GM23338 (cell line): ENCODE measurements at regions not wholly inside any gene's neighbourhood (a gene's known extent, or its start where the extent isn't known, plus 50 kb on each side); places are given as distances from the start of the nearest gene placed in this dataset.

Experiments used
- ATAC-seq: fragments of 200-7000 bp; cut with Tn5 transposase; 3 replicates; pipeline ENCODE4 v1.9.1; 2020
- DNase-seq: peaks from one replicate; pipeline ENCODE4 v3.0.0-alpha.2; 2015; ENCODE audit warnings: low spot score
- H2AFZ ChIP-seq: fragments of 200-600 bp; sonication (generic); 2 replicates; pipeline ENCODE4 v1.8.0; 2016; ENCODE audit warnings: antibody characterized with exemption, mild to moderate bottlenecking, moderate library complexity
- H3F3A ChIP-seq: fragments of 200-600 bp; sonication (generic); replicated peaks from 2 replicates; pipeline ENCODE4 v1.8.0; 2017; ENCODE audit warnings: antibody characterized with exemption, mixed run types, low read depth
- H3K27ac ChIP-seq: fragments of 200-600 bp; sonication (generic); 2 replicates; pipeline ENCODE4 v1.6.1; 2016; ENCODE audit warnings: low read depth
- H3K27me3 ChIP-seq: fragments of 200-600 bp; sonication (generic); 2 replicates; pipeline ENCODE4 v1.8.0; 2016; ENCODE audit warnings: mild to moderate bottlenecking, mixed run types, moderate library complexity; ENCODE audit not compliant: insufficient read depth
- H3K36me3 ChIP-seq: fragments of 200-600 bp; sonication (generic); 2 replicates; pipeline ENCODE4 v1.8.0; 2016; ENCODE audit warnings: mild to moderate bottlenecking; ENCODE audit not compliant: insufficient read depth
- H3K4me1 ChIP-seq: fragments of 200-600 bp; sonication (generic); 2 replicates; pipeline ENCODE4 v1.8.0; 2016; ENCODE audit warnings: mild to moderate bottlenecking, moderate library complexity; ENCODE audit not compliant: insufficient read depth
- H3K4me2 ChIP-seq: fragments of 200-600 bp; sonication (generic); 2 replicates; pipeline ENCODE4 v1.7.1; 2017; ENCODE audit warnings: mixed run types
- H3K4me3 ChIP-seq: fragments of 200-600 bp; sonication (generic); 2 replicates; pipeline ENCODE4 v1.6.1; 2016; ENCODE audit warnings: mixed run types
- H3K79me2 ChIP-seq: fragments of 200-600 bp; sonication (generic); replicated peaks from 2 replicates; pipeline ENCODE4 v1.8.0; 2017; ENCODE audit warnings: mild to moderate bottlenecking; ENCODE audit not compliant: insufficient read depth
- H3K9me2 ChIP-seq: fragments of 200-600 bp; sonication (generic); 2 replicates; pipeline ENCODE4 v1.8.0; 2017; ENCODE audit not compliant: insufficient read depth
- H4K20me1 ChIP-seq: fragments of 200-600 bp; sonication (generic); replicated peaks from 2 replicates; pipeline ENCODE4 v1.8.0; 2017; ENCODE audit warnings: mild to moderate bottlenecking; ENCODE audit not compliant: insufficient read depth
- H3K27ac Mint-ChIP-seq: 2 replicates; pipeline ENCODE4 v1.8.0; 2020; ENCODE audit warnings: inconsistent platforms, mild to moderate bottlenecking, moderate library complexity, mixed read lengths
- H3K27me3 Mint-ChIP-seq: 3 replicates; pipeline ENCODE4 v1.8.0; 2022; ENCODE audit warnings: low read depth, mild to moderate bottlenecking, moderate library complexity, mixed read lengths, inconsistent platforms; ENCODE audit not compliant: insufficient read depth, poor library complexity
- H3K36me3 Mint-ChIP-seq: 3 replicates; pipeline ENCODE4 v1.8.0; 2021; ENCODE audit warnings: low read depth, mild to moderate bottlenecking, inconsistent platforms, moderate library complexity, mixed read lengths
- H3K4me1 Mint-ChIP-seq: 3 replicates; pipeline ENCODE4 v1.8.0; 2020; ENCODE audit warnings: mild to moderate bottlenecking, inconsistent platforms, mixed read lengths
- H3K4me3 Mint-ChIP-seq: 3 replicates; pipeline ENCODE4 v1.8.0; 2021; ENCODE audit warnings: moderate library complexity, mild to moderate bottlenecking, inconsistent platforms, mixed read lengths
- H3K9me3 Mint-ChIP-seq: 3 replicates; pipeline ENCODE4 v1.8.0; 2020; ENCODE audit warnings: moderate library complexity, mild to moderate bottlenecking, inconsistent platforms, mixed read lengths
- CREB1 ChIP-seq: fragments of 250-450 bp; sonication (Bioruptor Pico); IDR thresholded peaks from 2 replicates; pipeline ENCODE4 v1.5.0; 2020; ENCODE audit warnings: low read depth, mild to moderate bottlenecking, moderate library complexity
- EZH2 ChIP-seq: fragments of 200-600 bp; sonication (generic); IDR thresholded peaks from one replicate; pipeline ENCODE4 v1.8.0; 2017; ENCODE audit warnings: antibody characterized with exemption, mild to moderate bottlenecking, low read depth; ENCODE audit not compliant: unreplicated experiment
- EZH2phosphoT487 ChIP-seq: fragments of 200-600 bp; sonication (generic); IDR thresholded peaks from one replicate; pipeline ENCODE4 v1.8.1; 2018; ENCODE audit warnings: antibody characterized with exemption; ENCODE audit not compliant: unreplicated experiment
- JUNB ChIP-seq: IDR thresholded peaks from one replicate; pipeline ENCODE4 v1.6.1; 2016; ENCODE audit warnings: antibody characterized with exemption; ENCODE audit not compliant: unreplicated experiment
- NANOG ChIP-seq: IDR thresholded peaks from 2 replicates; pipeline ENCODE4 v1.6.1; 2016; ENCODE audit warnings: antibody characterized with exemption, borderline replicate concordance
- POLR2AphosphoS5 ChIP-seq: IDR thresholded peaks from 2 replicates; pipeline ENCODE4 v1.6.1; 2016; ENCODE audit warnings: antibody characterized with exemption, low read depth
- REST ChIP-seq: IDR thresholded peaks from one replicate; pipeline ENCODE4 v1.6.1; 2018; ENCODE audit warnings: antibody characterized with exemption; ENCODE audit not compliant: unreplicated experiment
- STAT1 ChIP-seq: IDR thresholded peaks from one replicate; pipeline ENCODE4 v1.6.1; 2016; ENCODE audit warnings: antibody characterized with exemption; ENCODE audit not compliant: unreplicated experiment
- ZNF114 ChIP-seq: fragments of 250-450 bp; sonication (Bioruptor Pico); IDR thresholded peaks from 2 replicates; pipeline ENCODE4 v1.5.0; 2020; ENCODE audit warnings: mild to moderate bottlenecking, moderate library complexity
- ZNF331 ChIP-seq: fragments of 250-450 bp; sonication (Bioruptor Pico); IDR thresholded peaks from 2 replicates; pipeline ENCODE4 v1.5.0; 2020; ENCODE audit warnings: low read depth, mild to moderate bottlenecking, moderate library complexity
- ZNF462 ChIP-seq: fragments of 250-450 bp; sonication (Bioruptor Pico); IDR thresholded peaks from 2 replicates; pipeline ENCODE4 v1.5.0; 2020; ENCODE audit warnings: mild to moderate bottlenecking, moderate library complexity
- TF ChIP-seq, protein P1 (sequence below): IDR thresholded peaks from 2 replicates; pipeline ENCODE4 v1.6.1; 2016; ENCODE audit warnings: antibody characterized with exemption
- TF ChIP-seq, protein P2 (sequence below), 2 experiments: fragments of 200-600 bp in 1 of 2; sonication (generic) in 1 of 2; conservative IDR thresholded peaks; 2 replicates each; pipeline versions ENCODE4 v1.5.1 to v1.6.1; 2016 to 2017; ENCODE audit warnings: antibody characterized with exemption in 2 of 2, low read depth in 2 of 2, mild to moderate bottlenecking in 2 of 2, moderate library complexity in 1 of 2

DNA sequence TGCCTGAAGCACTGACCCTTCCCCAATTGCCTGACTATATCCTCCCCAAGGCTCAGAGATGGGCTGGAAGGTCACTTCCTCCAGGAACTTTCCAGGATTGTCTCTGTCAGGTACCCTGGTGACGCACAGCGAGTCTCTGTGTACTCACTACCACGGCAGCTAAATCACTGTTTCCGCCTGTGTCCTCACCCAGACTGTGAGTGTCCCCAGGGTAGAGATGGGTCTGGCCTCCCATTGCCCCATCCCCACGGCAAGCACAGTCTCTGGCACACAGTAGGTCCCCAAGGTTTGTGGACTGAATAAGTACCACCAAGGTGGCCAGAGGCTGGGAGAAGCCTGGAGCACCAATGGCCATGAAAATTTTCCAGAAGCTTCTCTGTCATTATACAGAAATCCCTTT lies 93.8 kb upstream of the RUNX3 start (continued):
- TF ChIP-seq JUNB = no peak

DNA sequence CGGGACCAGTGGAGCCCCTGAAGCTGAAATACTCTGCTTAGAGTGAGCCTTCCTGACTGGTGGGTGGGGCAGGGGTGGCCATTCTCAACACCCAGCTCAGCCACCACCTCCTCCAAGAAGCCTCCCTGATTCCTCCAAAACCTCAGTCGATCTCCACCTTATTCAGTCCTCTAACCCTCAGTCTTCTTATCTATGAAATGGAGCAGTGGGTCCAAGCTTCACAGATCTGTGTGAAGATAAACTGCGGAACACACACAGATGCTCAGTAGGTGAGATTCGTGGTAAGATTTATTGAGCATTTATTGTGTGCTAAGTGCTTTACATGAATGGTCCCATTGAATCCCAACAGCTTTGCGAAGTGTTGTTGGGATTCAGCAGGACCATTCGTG lies 93.1 kb upstream of the RUNX3 start:
- ATAC-seq = no peak
- H3K4me1 Mint-ChIP-seq = peaks cover 33% of the 10 kb centered on the region
- Histone ChIP-seq H4K20me1 (no peaks in the 10 kb centered on the region), H2AFZ (no peak overlapping the region), H3K27me3 (no peaks in the 10 kb centered on the region), H3K9me2 (no peaks in the 10 kb centered on the region), H3K79me2 (no peaks in the 10 kb centered on the region), H3K36me3 (no peaks in the 10 kb centered on the region), H3K27ac (no peak overlapping the region), H3K4me2 (no peak overlapping the region), H3F3A (no peaks in the 10 kb centered on the region), H3K4me3 (no peak overlapping the region), H3K4me1 (peaks cover 10% of the 10 kb centered on the region)
- H3K9me3 Mint-ChIP-seq = no peaks in the 10 kb centered on the region; the same call in 2 of the 3 replicates
- no peak overlapping the region for H3K4me3 Mint-ChIP-seq
- H3K27me3 Mint-ChIP-seq = peaks cover 10% of the 10 kb centered on the region
- TF ChIP-seq REST (no peak), CREB1 (CRISPR knock-in tag) (no peak), JUNB (no peak), NANOG (no peak), ZNF114 (CRISPR knock-in tag) (no peak), STAT1 (no peak), EZH2 (no peak), EZH2phosphoT487 (no peak), ZNF331 (CRISPR knock-in tag) (no peak), ZNF462 (CRISPR knock-in tag) (no peak), POLR2AphosphoS5 (no peak)
- TF ChIP-seq, protein P1, sequence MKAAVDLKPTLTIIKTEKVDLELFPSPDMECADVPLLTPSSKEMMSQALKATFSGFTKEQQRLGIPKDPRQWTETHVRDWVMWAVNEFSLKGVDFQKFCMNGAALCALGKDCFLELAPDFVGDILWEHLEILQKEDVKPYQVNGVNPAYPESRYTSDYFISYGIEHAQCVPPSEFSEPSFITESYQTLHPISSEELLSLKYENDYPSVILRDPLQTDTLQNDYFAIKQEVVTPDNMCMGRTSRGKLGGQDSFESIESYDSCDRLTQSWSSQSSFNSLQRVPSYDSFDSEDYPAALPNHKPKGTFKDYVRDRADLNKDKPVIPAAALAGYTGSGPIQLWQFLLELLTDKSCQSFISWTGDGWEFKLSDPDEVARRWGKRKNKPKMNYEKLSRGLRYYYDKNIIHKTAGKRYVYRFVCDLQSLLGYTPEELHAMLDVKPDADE = no peak
- TF ChIP-seq, protein P2, sequence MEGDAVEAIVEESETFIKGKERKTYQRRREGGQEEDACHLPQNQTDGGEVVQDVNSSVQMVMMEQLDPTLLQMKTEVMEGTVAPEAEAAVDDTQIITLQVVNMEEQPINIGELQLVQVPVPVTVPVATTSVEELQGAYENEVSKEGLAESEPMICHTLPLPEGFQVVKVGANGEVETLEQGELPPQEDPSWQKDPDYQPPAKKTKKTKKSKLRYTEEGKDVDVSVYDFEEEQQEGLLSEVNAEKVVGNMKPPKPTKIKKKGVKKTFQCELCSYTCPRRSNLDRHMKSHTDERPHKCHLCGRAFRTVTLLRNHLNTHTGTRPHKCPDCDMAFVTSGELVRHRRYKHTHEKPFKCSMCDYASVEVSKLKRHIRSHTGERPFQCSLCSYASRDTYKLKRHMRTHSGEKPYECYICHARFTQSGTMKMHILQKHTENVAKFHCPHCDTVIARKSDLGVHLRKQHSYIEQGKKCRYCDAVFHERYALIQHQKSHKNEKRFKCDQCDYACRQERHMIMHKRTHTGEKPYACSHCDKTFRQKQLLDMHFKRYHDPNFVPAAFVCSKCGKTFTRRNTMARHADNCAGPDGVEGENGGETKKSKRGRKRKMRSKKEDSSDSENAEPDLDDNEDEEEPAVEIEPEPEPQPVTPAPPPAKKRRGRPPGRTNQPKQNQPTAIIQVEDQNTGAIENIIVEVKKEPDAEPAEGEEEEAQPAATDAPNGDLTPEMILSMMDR (conservative IDR thresholded peaks at IDR 0.05; ENCODE audit: low read depth in 2 of 2) = no peak
- no peaks in the 10 kb centered on the region for H3K36me3 Mint-ChIP-seq
- DNase-seq = no peak
- H3K27ac Mint-ChIP-seq = no peak overlapping the region
